Ovary (tissue), 7 donors: ENCODE measurements at regions not wholly inside any gene's neighbourhood (a gene's known extent, or its start where the extent isn't known, plus 50 kb on each side); places are given as distances from the start of the nearest gene placed in this dataset.

Experiments used
- DNase-seq, 5 donors: peaks; one replicate each; pipeline ENCODE4 v3.0.0-alpha.2; 2019 to 2020
- H3K27ac ChIP-seq, 2 donors: fragments of 200-600 bp; one replicate each; pipeline versions ENCODE4 v1.5.1 to v1.8.0; 2019 to 2022
- H3K27me3 ChIP-seq: fragments of 200-600 bp; one replicate; pipeline ENCODE4 v1.8.0; 2022
- H3K36me3 ChIP-seq: fragments of 200-600 bp; sonication (generic); one replicate; pipeline ENCODE4 v1.5.1; 2019
- H3K4me1 ChIP-seq: one replicate; pipeline ENCODE4 v1.8.1; 2013; ENCODE audit warnings: mild to moderate bottlenecking, moderate library complexity; ENCODE audit not compliant: insufficient read depth
- H3K4me3 ChIP-seq: fragments of 200-600 bp; sonication (generic); one replicate; pipeline ENCODE4 v1.5.1; 2017
- H3K9me3 ChIP-seq, 2 donors: fragments of 200-600 bp in 1 of 2; sonication (generic) in 1 of 2; one replicate each; pipeline versions ENCODE4 v1.5.1 to v1.8.1; 2013 to 2019; ENCODE audit warnings: mild to moderate bottlenecking in 1 of 2, moderate library complexity in 1 of 2
- EP300 ChIP-seq: sonication (generic); formaldehyde crosslinking; IDR thresholded peaks from one replicate; pipeline ENCODE4 v1.6.1; 2017; ENCODE audit warnings: antibody characterized with exemption
- POLR2A ChIP-seq: fragments of 450-650 bp; IDR thresholded peaks from one replicate; pipeline ENCODE4 v1.6.1; 2017; ENCODE audit warnings: antibody characterized with exemption, mild to moderate bottlenecking, moderate library complexity
- WGBS, 3 donors: extraction: QIAGEN DNeasy Blood & Tissue Kit in 1 of 3; methylation state at CpG; one replicate each; pipeline versions ENCODE4 v1.1.5 to v1.1.7; 2013 to 2017; 5-methylcytosine and 5-hydroxymethylcytosine counted together
- intact Hi-C, 4 donors: fragments of 100-400 bp; cut with DNase I; formaldehyde crosslinking; loops; one replicate each; pipeline versions ENCODE4 v1.11.0 to v1.15.1; 2022 to 2023
- TF ChIP-seq, protein P1 (sequence below), 3 donors: fragments of 450-650 bp in 2 of 3; fragments of 200-600 bp in 1 of 3; IDR thresholded peaks; one replicate each; pipeline versions ENCODE4 v1.5.1 to v1.8.0; 2016 to 2022; ENCODE audit warnings: antibody characterized with exemption in 3 of 3, mild to moderate bottlenecking in 1 of 3
- donor health status: DM: no; HTN: no; CAD: no; lungs with moderate emphysema.
- donor health status: DM: no; HTN: no; CAD: no.
- donor health status: Bipolar disorder and iron deficiency.
- donor health status: DM: no; HTN: no; CAD: no.
- donor health status: DM: yes; HTN: yes; CAD: no.

DNA sequence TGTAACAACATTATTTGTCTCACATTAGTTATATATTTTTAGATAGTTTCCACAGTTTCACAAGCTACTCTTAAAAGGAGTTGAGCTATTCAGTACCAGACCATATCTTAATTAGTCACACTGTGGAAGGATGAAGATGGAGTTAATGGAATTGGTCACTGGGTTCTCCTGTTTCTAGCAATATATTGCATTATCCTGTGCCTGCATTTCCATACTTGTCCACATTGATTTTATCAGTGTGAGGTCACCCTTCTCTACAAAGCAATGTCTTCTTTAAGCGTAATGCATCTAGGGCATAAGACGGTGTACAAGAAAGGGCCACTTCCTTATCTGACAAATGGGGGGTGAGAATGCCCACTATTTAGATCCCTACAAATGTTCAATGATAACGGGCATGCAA is 216.8 kb upstream of the TANK start:
- no peaks in the 10 kb centered on the region for H3K27me3 ChIP-seq
- no peaks in the 10 kb centered on the region for H3K36me3 ChIP-seq
- no peak for DNase-seq
- no peaks in the 10 kb centered on the region for H3K9me3 ChIP-seq
- no peaks in the 10 kb centered on the region for H3K4me1 ChIP-seq
- 97 to 98% (median 97%) methylated on average over 3 of the region's 3 CpGs for WGBS, 3 donors
- H3K27ac ChIP-seq = no peak overlapping the region
- H3K4me3 ChIP-seq = no peak overlapping the region
- intact Hi-C loops = no loop called here
- TF ChIP-seq POLR2A (no peak), EP300 (no peak)
- TF ChIP-seq, protein P1, sequence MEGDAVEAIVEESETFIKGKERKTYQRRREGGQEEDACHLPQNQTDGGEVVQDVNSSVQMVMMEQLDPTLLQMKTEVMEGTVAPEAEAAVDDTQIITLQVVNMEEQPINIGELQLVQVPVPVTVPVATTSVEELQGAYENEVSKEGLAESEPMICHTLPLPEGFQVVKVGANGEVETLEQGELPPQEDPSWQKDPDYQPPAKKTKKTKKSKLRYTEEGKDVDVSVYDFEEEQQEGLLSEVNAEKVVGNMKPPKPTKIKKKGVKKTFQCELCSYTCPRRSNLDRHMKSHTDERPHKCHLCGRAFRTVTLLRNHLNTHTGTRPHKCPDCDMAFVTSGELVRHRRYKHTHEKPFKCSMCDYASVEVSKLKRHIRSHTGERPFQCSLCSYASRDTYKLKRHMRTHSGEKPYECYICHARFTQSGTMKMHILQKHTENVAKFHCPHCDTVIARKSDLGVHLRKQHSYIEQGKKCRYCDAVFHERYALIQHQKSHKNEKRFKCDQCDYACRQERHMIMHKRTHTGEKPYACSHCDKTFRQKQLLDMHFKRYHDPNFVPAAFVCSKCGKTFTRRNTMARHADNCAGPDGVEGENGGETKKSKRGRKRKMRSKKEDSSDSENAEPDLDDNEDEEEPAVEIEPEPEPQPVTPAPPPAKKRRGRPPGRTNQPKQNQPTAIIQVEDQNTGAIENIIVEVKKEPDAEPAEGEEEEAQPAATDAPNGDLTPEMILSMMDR (IDR thresholded peaks at IDR 0.05) = no peak

DNA sequence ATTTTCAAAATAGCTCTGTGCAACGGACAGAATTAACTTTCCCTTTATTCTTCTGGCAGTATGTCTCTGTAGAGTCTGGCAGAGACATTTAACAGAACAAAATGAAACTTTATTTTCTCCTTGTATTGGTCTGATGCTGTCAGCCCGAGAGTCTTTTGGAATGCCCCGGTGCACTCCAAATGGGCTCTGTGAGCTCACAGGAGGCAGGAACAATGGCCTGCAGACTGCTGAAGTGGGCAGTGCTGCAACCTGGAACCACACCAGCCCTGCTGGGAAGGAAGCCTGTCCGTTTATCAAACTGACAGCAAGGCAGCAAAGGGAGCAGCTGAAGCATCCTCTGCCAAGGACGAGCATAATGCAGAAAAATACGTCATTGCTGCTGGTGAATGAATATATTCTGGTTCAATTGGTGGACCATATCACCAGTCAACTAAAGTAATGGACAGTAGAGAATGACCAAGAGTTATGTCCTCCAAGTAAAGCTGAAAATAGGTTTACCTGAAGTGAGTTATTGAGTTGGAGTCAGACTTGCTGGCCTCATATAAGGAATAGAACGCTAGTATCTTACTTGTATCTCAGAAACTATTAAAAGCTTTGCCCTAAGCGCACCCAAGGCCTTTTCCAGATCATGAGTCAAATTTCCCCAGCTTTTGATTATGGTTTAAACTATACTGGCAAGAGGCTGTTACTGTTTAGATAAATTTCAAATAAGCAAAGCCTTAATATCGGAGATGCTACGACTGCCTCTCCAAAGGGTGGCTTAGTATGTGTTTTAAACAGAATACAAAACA is 207.6 kb upstream of the TANK start:
- no peaks in the 10 kb centered on the region for H3K27me3 ChIP-seq
- H3K36me3 ChIP-seq = no peaks in the 10 kb centered on the region
- no peak overlapping the region for H3K27ac ChIP-seq
- 34 to 39% (median 37%) methylated on average over 10 of the region's 10 CpGs for WGBS, 3 donors
- peak overlapping the region; percentile 5 for H3K4me3 ChIP-seq
- peak in 3 of 5 donors; percentile 31 to 47 (median 43) for DNase-seq
- H3K4me1 ChIP-seq = peaks cover 3% of the 10 kb centered on the region
- no peak for TF ChIP-seq POLR2A
- TF ChIP-seq EP300 = no peak
- TF ChIP-seq, protein P1 (IDR thresholded peaks at IDR 0.05) = no peak
- no peaks in the 10 kb centered on the region for H3K9me3 ChIP-seq
- intact Hi-C loops = no loop called here

DNA sequence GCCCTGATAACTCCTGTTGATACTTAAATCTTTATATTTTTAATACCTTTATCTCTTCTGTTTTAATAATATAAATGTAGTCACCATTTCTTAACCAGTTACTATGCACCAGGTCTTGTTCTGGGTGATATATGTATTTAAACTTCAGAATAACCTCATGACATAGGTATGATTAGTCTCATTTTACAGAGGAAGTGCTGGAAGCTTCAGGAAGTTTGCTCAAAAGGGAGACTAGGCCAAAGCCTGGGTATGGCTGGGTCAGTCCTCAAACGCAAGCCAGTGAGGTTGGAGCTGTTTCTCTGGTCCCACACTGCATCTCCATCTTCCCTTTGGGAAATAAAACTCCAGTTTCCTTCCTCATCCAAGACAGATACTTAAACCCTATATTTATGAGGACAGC is 204.7 kb upstream of the TANK start:
- no peaks in the 10 kb centered on the region for H3K9me3 ChIP-seq
- intact Hi-C loops = no loop called here
- whole genome bisulfite sequencing, 3 donors = 84 to 94% (median 85%) methylated on average over 1 of the region's 1 CpG

DNA sequence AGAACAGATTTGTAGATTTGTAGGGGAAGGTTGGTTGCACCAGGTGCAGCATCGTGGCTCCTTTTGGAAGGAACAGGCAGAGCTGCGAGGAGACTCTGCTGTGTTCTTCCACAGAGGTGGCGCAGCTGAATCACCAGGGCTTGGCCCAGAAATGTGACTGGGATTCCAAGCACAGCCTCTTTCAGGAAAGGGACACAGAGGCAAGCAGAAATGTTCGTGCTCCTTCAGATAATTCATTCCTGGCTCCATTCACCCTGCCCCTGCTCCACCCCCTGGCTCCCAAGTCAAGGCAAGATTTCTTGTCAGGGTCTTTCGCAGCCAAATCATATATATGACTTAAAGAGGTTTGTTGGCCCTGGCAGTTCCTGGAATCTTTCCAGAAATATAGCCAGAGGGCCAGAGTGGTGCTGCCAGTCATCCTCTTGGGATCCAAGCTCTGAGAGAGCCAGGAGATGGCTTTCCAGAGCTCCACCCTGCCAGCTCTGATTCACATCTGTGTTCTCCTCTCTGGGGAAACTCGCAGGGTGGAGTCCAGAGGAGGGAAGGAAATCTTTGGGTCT is 203.9 kb upstream of the TANK start:
- Histone ChIP-seq H3K9me3 (no peaks in the 10 kb centered on the region), H3K27me3 (no peaks in the 10 kb centered on the region), H3K4me1 (peaks cover 3% of the 10 kb centered on the region), H3K27ac (no peak overlapping the region), H3K4me3 (no peak overlapping the region), H3K36me3 (no peaks in the 10 kb centered on the region)
- TF ChIP-seq, protein P1 (IDR thresholded peaks at IDR 0.05) = no peak
- TF ChIP-seq POLR2A (no peak), EP300 (no peak)
- DNase-seq = no peak
- 83 to 90% (median 87%) methylated on average over 6 of the region's 6 CpGs for WGBS, 3 donors
- intact Hi-C loops = no loop called here

More for the DNA sequence above, 204.7 kb upstream of the TANK start:
- Histone ChIP-seq H3K4me1 (peaks cover 3% of the 10 kb centered on the region), H3K36me3 (no peaks in the 10 kb centered on the region), H3K27ac (no peak overlapping the region), H3K4me3 (no peak overlapping the region), H3K27me3 (no peaks in the 10 kb centered on the region)
- DNase-seq = no peak
- TF ChIP-seq, protein P1 (IDR thresholded peaks at IDR 0.05) = no peak
- TF ChIP-seq EP300 (no peak), POLR2A (no peak)
